Keratinocyte (primary cell): ENCODE measurements at regions not wholly inside any gene's neighbourhood (a gene's known extent, or its start where the extent isn't known, plus 50 kb on each side); places are given as distances from the start of the nearest gene placed in this dataset.

Experiments
- CTCF ChIP-seq, 3 experiments: IDR thresholded peaks in 1 of 3; conservative IDR thresholded peaks in 1 of 3; optimal IDR thresholded peaks in 1 of 3; 2 replicates in 2 of 3; 3 replicates in 1 of 3; pipeline versions ENCODE3 to v1.5.1; 2011; ENCODE audit warnings: low read length in 3 of 3, mild to moderate bottlenecking in 3 of 3, moderate library complexity in 2 of 3, control low read depth in 1 of 3, inconsistent platforms in 1 of 3; ENCODE audit not compliant: insufficient read depth in 2 of 3; ENCODE audit errors: extremely low read depth in 1 of 3
- EZH2 ChIP-seq: IDR thresholded peaks from one replicate; pipeline ENCODE4 v1.6.1; 2012; ENCODE audit warnings: inconsistent platforms, mild to moderate bottlenecking, low read length, moderate library complexity

- TF ChIP-seq CTCF (optimal IDR thresholded peaks at IDR 0.05 in 1 of 3, IDR thresholded peaks at IDR 0.05 in 1 of 3, conservative IDR thresholded peaks at IDR 0.05 in 1 of 3; ENCODE audit: extremely low read depth in 1 of 3, insufficient read depth in 2 of 3, low read length in 3 of 3) (no peak), EZH2 (no peak)
Measured at GRCh38 chr13:34428911-34429310, 513.2 kb upstream of the NBEA start.
